Ovary (tissue), 7 donors: ENCODE measurements at regions not wholly inside any gene's neighbourhood (a gene's known extent, or its start where the extent isn't known, plus 50 kb on each side); places are given as distances from the start of the nearest gene placed in this dataset.

ENCODE experiments used
- DNase-seq, 5 donors: peaks; one replicate each; pipeline ENCODE4 v3.0.0-alpha.2; 2019 to 2020
- H3K27ac ChIP-seq, 2 donors: fragments of 200-600 bp; one replicate each; pipeline versions ENCODE4 v1.5.1 to v1.8.0; 2019 to 2022
- H3K27me3 ChIP-seq: fragments of 200-600 bp; one replicate; pipeline ENCODE4 v1.8.0; 2022
- H3K36me3 ChIP-seq: fragments of 200-600 bp; sonication (generic); one replicate; pipeline ENCODE4 v1.5.1; 2019
- H3K4me1 ChIP-seq: one replicate; pipeline ENCODE4 v1.8.1; 2013; ENCODE audit warnings: mild to moderate bottlenecking, moderate library complexity; ENCODE audit not compliant: insufficient read depth
- H3K4me3 ChIP-seq: fragments of 200-600 bp; sonication (generic); one replicate; pipeline ENCODE4 v1.5.1; 2017
- H3K9me3 ChIP-seq, 2 donors: fragments of 200-600 bp in 1 of 2; sonication (generic) in 1 of 2; one replicate each; pipeline versions ENCODE4 v1.5.1 to v1.8.1; 2013 to 2019; ENCODE audit warnings: mild to moderate bottlenecking in 1 of 2, moderate library complexity in 1 of 2
- EP300 ChIP-seq: sonication (generic); formaldehyde crosslinking; IDR thresholded peaks from one replicate; pipeline ENCODE4 v1.6.1; 2017; ENCODE audit warnings: antibody characterized with exemption
- POLR2A ChIP-seq: fragments of 450-650 bp; IDR thresholded peaks from one replicate; pipeline ENCODE4 v1.6.1; 2017; ENCODE audit warnings: antibody characterized with exemption, mild to moderate bottlenecking, moderate library complexity
- whole genome bisulfite sequencing, 3 donors: extraction: QIAGEN DNeasy Blood & Tissue Kit in 1 of 3; methylation state at CpG; one replicate each; pipeline versions ENCODE4 v1.1.5 to v1.1.7; 2013 to 2017; 5-methylcytosine and 5-hydroxymethylcytosine counted together
- intact Hi-C, 4 donors: fragments of 100-400 bp; cut with DNase I; formaldehyde crosslinking; loops; one replicate each; pipeline versions ENCODE4 v1.11.0 to v1.15.1; 2022 to 2023
- TF ChIP-seq, protein P1 (sequence below), 3 donors: fragments of 450-650 bp in 2 of 3; fragments of 200-600 bp in 1 of 3; IDR thresholded peaks; one replicate each; pipeline versions ENCODE4 v1.5.1 to v1.8.0; 2016 to 2022; ENCODE audit warnings: antibody characterized with exemption in 3 of 3, mild to moderate bottlenecking in 1 of 3
- donor health status: DM: no; HTN: no; CAD: no; lungs with moderate emphysema.
- donor health status: DM: no; HTN: no; CAD: no.
- donor health status: Bipolar disorder and iron deficiency.
- donor health status: DM: no; HTN: no; CAD: no.
- donor health status: DM: yes; HTN: yes; CAD: no.

DNA sequence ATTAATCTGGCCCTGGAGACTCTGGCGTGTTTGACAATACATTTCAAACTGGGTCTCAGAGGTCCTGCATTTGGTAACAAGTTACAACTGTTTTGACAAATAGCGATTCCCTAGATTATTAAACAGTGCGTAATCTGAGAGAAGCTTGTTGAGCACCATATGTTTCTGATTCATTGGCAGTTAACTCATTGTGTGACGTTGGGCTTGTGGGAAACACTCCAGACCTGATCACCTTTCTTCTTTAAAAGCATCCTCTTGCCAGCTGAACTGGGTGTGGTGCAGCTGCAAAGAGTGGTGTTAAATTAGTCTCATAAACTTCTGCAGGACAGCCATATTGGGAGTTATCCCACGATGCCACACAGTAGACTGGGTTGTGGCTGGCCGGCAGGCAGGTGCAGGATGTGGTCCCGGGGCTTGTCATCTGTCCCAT, 82.7 kb downstream of the CDC7 start:
- H3K27me3 ChIP-seq, result no peaks in the 10 kb centered on the region
- no peaks in the 10 kb centered on the region for H3K36me3 ChIP-seq
- no peak for DNase-seq
- no peak overlapping the region for H3K4me3 ChIP-seq
- H3K4me1 ChIP-seq, result peaks cover 9% of the 10 kb centered on the region
- peak overlapping the region; percentile 32 to 49 for H3K27ac ChIP-seq
- TF ChIP-seq POLR2A (no peak), EP300 (no peak)
- TF ChIP-seq, protein P1, sequence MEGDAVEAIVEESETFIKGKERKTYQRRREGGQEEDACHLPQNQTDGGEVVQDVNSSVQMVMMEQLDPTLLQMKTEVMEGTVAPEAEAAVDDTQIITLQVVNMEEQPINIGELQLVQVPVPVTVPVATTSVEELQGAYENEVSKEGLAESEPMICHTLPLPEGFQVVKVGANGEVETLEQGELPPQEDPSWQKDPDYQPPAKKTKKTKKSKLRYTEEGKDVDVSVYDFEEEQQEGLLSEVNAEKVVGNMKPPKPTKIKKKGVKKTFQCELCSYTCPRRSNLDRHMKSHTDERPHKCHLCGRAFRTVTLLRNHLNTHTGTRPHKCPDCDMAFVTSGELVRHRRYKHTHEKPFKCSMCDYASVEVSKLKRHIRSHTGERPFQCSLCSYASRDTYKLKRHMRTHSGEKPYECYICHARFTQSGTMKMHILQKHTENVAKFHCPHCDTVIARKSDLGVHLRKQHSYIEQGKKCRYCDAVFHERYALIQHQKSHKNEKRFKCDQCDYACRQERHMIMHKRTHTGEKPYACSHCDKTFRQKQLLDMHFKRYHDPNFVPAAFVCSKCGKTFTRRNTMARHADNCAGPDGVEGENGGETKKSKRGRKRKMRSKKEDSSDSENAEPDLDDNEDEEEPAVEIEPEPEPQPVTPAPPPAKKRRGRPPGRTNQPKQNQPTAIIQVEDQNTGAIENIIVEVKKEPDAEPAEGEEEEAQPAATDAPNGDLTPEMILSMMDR (IDR thresholded peaks at IDR 0.05), result no peak
- no peaks in the 10 kb centered on the region for H3K9me3 ChIP-seq
- WGBS, 3 donors, result 38 to 48% (median 43%) methylated on average over 7 of the region's 7 CpGs
- intact Hi-C loops, result no loop called here

DNA sequence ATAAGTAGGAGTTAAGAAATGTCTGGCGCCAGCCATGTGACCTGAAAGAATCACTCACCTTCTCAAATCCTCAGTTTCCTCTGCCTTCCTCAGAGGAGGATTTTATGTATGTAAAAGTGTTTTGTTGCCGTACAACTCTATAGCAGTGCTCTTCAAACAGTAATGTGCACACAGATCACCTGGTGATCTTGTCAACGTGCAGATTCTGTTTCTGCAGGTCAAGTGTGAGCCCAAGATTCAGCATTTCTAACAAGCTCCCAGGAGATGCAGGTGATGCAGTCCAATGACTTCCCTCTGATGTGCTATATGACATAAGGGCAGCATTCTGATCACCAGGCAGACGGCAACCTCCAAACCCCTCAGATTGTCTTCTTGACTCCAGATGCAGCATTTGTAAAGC, 83.7 kb downstream of the CDC7 start:
- 91 to 93% (median 91%) methylated on average over 4 of the region's 4 CpGs for WGBS, 3 donors
- intact Hi-C loops, result no loop called here
- TF ChIP-seq POLR2A (no peak), EP300 (no peak)
- TF ChIP-seq, protein P1 (IDR thresholded peaks at IDR 0.05), result no peak
- no peak for DNase-seq
- no peaks in the 10 kb centered on the region for H3K36me3 ChIP-seq
- no peaks in the 10 kb centered on the region for H3K9me3 ChIP-seq
- no peak overlapping the region for H3K4me3 ChIP-seq
- no peaks in the 10 kb centered on the region for H3K27me3 ChIP-seq
- H3K27ac ChIP-seq, result peak overlapping the region in 1 of 2 donors; percentile 2
- H3K4me1 ChIP-seq, result peaks cover 9% of the 10 kb centered on the region

DNA sequence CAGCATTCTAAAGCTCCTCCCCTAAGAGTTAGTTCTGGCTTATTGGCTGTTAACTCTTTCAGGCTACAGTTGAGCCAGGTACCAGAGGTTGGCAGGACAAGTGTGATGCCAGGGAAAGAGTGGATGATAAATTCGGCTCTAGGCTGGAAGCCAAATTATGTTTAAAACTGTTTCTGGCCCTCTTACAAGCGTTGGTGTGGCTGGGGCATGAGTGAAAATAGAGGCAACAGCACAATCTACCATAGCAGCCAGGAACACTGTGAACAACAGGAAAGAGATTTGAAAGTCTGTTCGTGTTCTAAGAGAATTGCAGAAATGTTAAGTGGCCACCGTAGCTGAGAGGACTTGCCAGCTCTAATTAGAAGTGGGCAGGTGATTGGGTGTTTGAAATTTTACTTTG, 84.2 kb downstream of the CDC7 start:
- H3K27ac ChIP-seq, result peak overlapping the region in 1 of 2 donors; percentile 2
- WGBS, 3 donors, result 62 to 68% (median 62%) methylated on average over 4 of the region's 4 CpGs
- no peaks in the 10 kb centered on the region for H3K9me3 ChIP-seq
- TF ChIP-seq, protein P1 (IDR thresholded peaks at IDR 0.05), result no peak
- TF ChIP-seq EP300 (no peak), POLR2A (no peak)
- peaks cover 10% of the 10 kb centered on the region for H3K4me1 ChIP-seq
- no peaks in the 10 kb centered on the region for H3K27me3 ChIP-seq
- DNase-seq, result no peak
- intact Hi-C loops, result no loop called here
- H3K4me3 ChIP-seq, result no peak overlapping the region
- H3K36me3 ChIP-seq, result no peaks in the 10 kb centered on the region

DNA sequence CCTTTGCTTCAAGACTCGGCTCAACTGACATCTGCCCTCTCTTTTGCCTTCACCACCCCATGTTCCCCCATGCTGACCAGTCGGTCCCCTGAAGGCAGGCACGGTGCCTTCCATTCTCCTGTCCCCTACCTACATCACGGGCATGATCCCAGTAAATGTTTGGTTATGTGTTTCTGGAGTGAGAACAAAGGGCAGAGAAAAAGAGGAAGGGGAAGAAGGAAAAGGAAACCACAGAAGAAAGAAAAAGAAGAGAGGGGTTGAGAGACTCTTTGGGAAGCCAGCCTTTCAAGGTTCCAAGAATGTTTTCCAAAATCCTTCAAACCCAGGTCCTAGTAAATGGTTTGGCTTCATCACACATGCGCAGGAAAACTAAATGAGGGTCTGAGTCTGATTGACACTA, 84.9 kb downstream of the CDC7 start:
- intact Hi-C loops, result no loop called here
- TF ChIP-seq EP300, result no peak
- TF ChIP-seq POLR2A, result no peak
- TF ChIP-seq, protein P1 (IDR thresholded peaks at IDR 0.05), result no peak
- H3K4me3 ChIP-seq, result no peak overlapping the region
- no peak overlapping the region for H3K27ac ChIP-seq
- no peaks in the 10 kb centered on the region for H3K9me3 ChIP-seq
- WGBS, 3 donors, result 79 to 98% (median 88%) methylated on average over 5 of the region's 5 CpGs
- no peaks in the 10 kb centered on the region for H3K27me3 ChIP-seq
- H3K36me3 ChIP-seq, result no peaks in the 10 kb centered on the region
- no peak for DNase-seq
- peaks cover 16% of the 10 kb centered on the region for H3K4me1 ChIP-seq
